H1 (cell line): ENCODE measurements at regions not wholly inside any gene's neighbourhood (a gene's known extent, or its start where the extent isn't known, plus 50 kb on each side); places are given as distances from the start of the nearest gene placed in this dataset.

Experiments
- CTCF ChIA-PET: fragments of 300-600 bp; sonication (Branson Sonifier 250); formaldehyde crosslinking; loops from one replicate; lab custom pipeline; 2021; ENCODE audit not compliant: partially characterized antibody; lab: Charles Lee
- POLR2A ChIA-PET: fragments of 300-600 bp; sonication (Branson Sonifier 250); formaldehyde crosslinking; loops from one replicate; lab custom pipeline; 2021; ENCODE audit warnings: inconsistent platforms; ENCODE audit not compliant: partially characterized antibody; lab: Charles Lee
- DNase-seq, 2 experiments: peaks; one replicate each; pipeline versions ENCODE4 v3.0.0 to v3.0.0-alpha.2; 2010 to 2022; ENCODE audit warnings: low spot score in 2 of 2, low read depth in 1 of 2, mixed read lengths in 1 of 2
- FAIRE-seq: peaks from 2 replicates; lab custom pipeline; 2011; peaks lifted over from hg19 to GRCh38; lab: Jason Lieb, UNC
- H2AFZ ChIP-seq: 2 replicates; pipeline ENCODE4 v1.8.1; 2012; ENCODE audit warnings: low read length, inconsistent platforms
- H2AK5ac ChIP-seq: 2 replicates; pipeline ENCODE4 v1.6.1; 2013; ENCODE audit warnings: low read depth, low read length
- H2BK120ac ChIP-seq: replicated peaks from 2 replicates; pipeline ENCODE3; 2013; ENCODE audit warnings: low read depth, low read length, inconsistent platforms
- H2BK12ac ChIP-seq: 2 replicates; pipeline ENCODE4 v1.6.1; 2013; ENCODE audit warnings: low read depth, low read length
- H2BK15ac ChIP-seq: 2 replicates; pipeline ENCODE4 v1.6.1; 2013; ENCODE audit warnings: low read length
- H2BK20ac ChIP-seq: 2 replicates; pipeline ENCODE4 v1.6.1; 2013; ENCODE audit warnings: low read length
- H2BK5ac ChIP-seq: 2 replicates; pipeline ENCODE4 v1.6.1; 2013; ENCODE audit warnings: low read depth, low read length
- H3K14ac ChIP-seq: 2 replicates; pipeline ENCODE4 v1.6.1; 2013; ENCODE audit warnings: inconsistent platforms; ENCODE audit not compliant: insufficient read length
- H3K18ac ChIP-seq: 2 replicates; pipeline ENCODE4 v1.6.1; 2013; ENCODE audit warnings: low read length; ENCODE audit errors: extremely low read depth
- H3K23ac ChIP-seq: 2 replicates; pipeline ENCODE4 v1.6.1; 2013; ENCODE audit warnings: inconsistent platforms; ENCODE audit not compliant: insufficient read length
- H3K23me2 ChIP-seq: 2 replicates; pipeline ENCODE4 v1.6.1; 2013; ENCODE audit warnings: low read depth, low read length
- H3K27ac ChIP-seq: 2 replicates; pipeline ENCODE4 v1.6.1; 2011; ENCODE audit warnings: low read depth, low read length, inconsistent platforms
- H3K27me3 ChIP-seq, 4 experiments: replicated peaks in 1 of 4; 1 replicate in 1 of 4; 2 replicates in 3 of 4; pipeline versions ENCODE4 v1.6.1 to v1.8.1; 2011 to 2013; ENCODE audit warnings: low read length in 3 of 4, mild to moderate bottlenecking in 3 of 4, inconsistent platforms in 2 of 4, mixed read lengths in 2 of 4, moderate library complexity in 1 of 4; ENCODE audit not compliant: control insufficient read depth in 3 of 4, insufficient read depth in 3 of 4; ENCODE audit errors: extremely low read depth in 1 of 4
- H3K36me3 ChIP-seq, 4 experiments: 2 replicates each; pipeline versions ENCODE4 v1.6.1 to v1.8.1; 2011 to 2013; ENCODE audit warnings: mild to moderate bottlenecking in 4 of 4, low read length in 3 of 4, moderate library complexity in 2 of 4, control low read depth in 1 of 4, inconsistent platforms in 1 of 4; ENCODE audit not compliant: insufficient read depth in 4 of 4, control insufficient read depth in 2 of 4
- H3K4ac ChIP-seq: replicated peaks from 2 replicates; pipeline ENCODE3; 2013; ENCODE audit warnings: low read length, low read depth, mixed read lengths, inconsistent platforms; ENCODE audit not compliant: insufficient read length
- H3K4me1 ChIP-seq, 4 experiments: replicated peaks in 1 of 4; 1 replicate in 1 of 4; 2 replicates in 3 of 4; pipeline versions ENCODE4 v1.6.1 to v1.8.1; 2011 to 2013; ENCODE audit warnings: low read length in 3 of 4, inconsistent platforms in 2 of 4, mixed read lengths in 1 of 4; ENCODE audit not compliant: insufficient read depth in 4 of 4, control insufficient read depth in 3 of 4
- H3K4me2 ChIP-seq, 2 experiments: 2 replicates each; pipeline versions ENCODE4 v1.6.1 to v1.8.1; 2011 to 2013; ENCODE audit warnings: low read depth in 2 of 2, low read length in 2 of 2, control low read depth in 1 of 2, inconsistent platforms in 1 of 2, mild to moderate bottlenecking in 1 of 2; ENCODE audit not compliant: insufficient read depth in 1 of 2
- H3K4me3 ChIP-seq, 4 experiments: fragments of 200-600, 300-600 bp in 1 of 4; sonication (generic), shearing (Covaris generic), sonication (Bioruptor Twin) in 1 of 4; 2 replicates each; pipeline versions ENCODE4 v1.5.1 to v1.8.1; 2011 to 2016; ENCODE audit warnings: low read length in 4 of 4, low read depth in 3 of 4, control low read depth in 2 of 4, inconsistent platforms in 2 of 4, mild to moderate bottlenecking in 2 of 4, mixed read lengths in 1 of 4, moderate library complexity in 1 of 4; ENCODE audit not compliant: insufficient read depth in 2 of 4; ENCODE audit errors: extremely low read depth in 1 of 4
- H3K56ac ChIP-seq: replicated peaks from 2 replicates; pipeline ENCODE3; 2013; ENCODE audit warnings: low read depth, mild to moderate bottlenecking, mixed read lengths, low read length, inconsistent platforms; ENCODE audit not compliant: insufficient read length
- H3K79me1 ChIP-seq: 2 replicates; pipeline ENCODE4 v1.6.1; 2013; ENCODE audit warnings: low read depth, low read length, control low read depth
- H3K79me2 ChIP-seq, 2 experiments: 2 replicates each; pipeline versions ENCODE4 v1.6.1 to v1.8.1; 2012 to 2013; ENCODE audit warnings: low read length in 2 of 2, mild to moderate bottlenecking in 2 of 2, inconsistent platforms in 1 of 2; ENCODE audit not compliant: insufficient read depth in 2 of 2, control insufficient read depth in 1 of 2
- H3K9ac ChIP-seq, 4 experiments: replicated peaks in 1 of 4; 1 replicate in 1 of 4; 2 replicates in 3 of 4; pipeline versions ENCODE4 v1.6.1 to v1.8.1; 2011 to 2013; ENCODE audit warnings: low read depth in 3 of 4, low read length in 3 of 4, control low read depth in 2 of 4, mild to moderate bottlenecking in 2 of 4, moderate library complexity in 2 of 4, inconsistent platforms in 1 of 4; ENCODE audit errors: extremely low read depth in 1 of 4
- H3K9me3 ChIP-seq, 2 experiments: 2 replicates each; pipeline versions ENCODE4 v1.6.1 to v1.8.1; 2012 to 2013; ENCODE audit warnings: mild to moderate bottlenecking in 2 of 2, moderate library complexity in 2 of 2, control low read depth in 1 of 2, inconsistent platforms in 1 of 2, low read depth in 1 of 2, low read length in 1 of 2, mixed read lengths in 1 of 2; ENCODE audit not compliant: insufficient read depth in 2 of 2
- H4K20me1 ChIP-seq, 2 experiments: replicated peaks in 1 of 2; 2 replicates each; pipeline versions ENCODE3 to v1.8.1; 2011 to 2013; ENCODE audit warnings: inconsistent platforms in 2 of 2, low read length in 2 of 2, mild to moderate bottlenecking in 1 of 2; ENCODE audit not compliant: insufficient read depth in 2 of 2, control insufficient read depth in 1 of 2
- H4K5ac ChIP-seq: 2 replicates; pipeline ENCODE4 v1.6.1; 2013; ENCODE audit warnings: low read length, low read depth, mixed read lengths, inconsistent platforms; ENCODE audit not compliant: insufficient read length
- H4K8ac ChIP-seq: 2 replicates; pipeline ENCODE4 v1.8.0; 2013; ENCODE audit warnings: mild to moderate bottlenecking, moderate library complexity, low read length, inconsistent platforms; ENCODE audit not compliant: insufficient read depth; ENCODE audit errors: extremely low read depth
- H4K91ac ChIP-seq: replicated peaks from 2 replicates; pipeline ENCODE3; 2013; ENCODE audit warnings: low read length, mixed read lengths, inconsistent platforms; ENCODE audit not compliant: insufficient read length
- ATF3 ChIP-seq: IDR thresholded peaks from 2 replicates; pipeline ENCODE4 v1.6.1; 2011; ENCODE audit warnings: low read depth, mild to moderate bottlenecking, low read length; ENCODE audit not compliant: insufficient read depth
- BRCA1 ChIP-seq: IDR thresholded peaks from 2 replicates; pipeline ENCODE4 v1.6.1; 2012; ENCODE audit warnings: low read depth, low read length, improper control_type of control experiment
- CTBP2 ChIP-seq: IDR thresholded peaks from 2 replicates; pipeline ENCODE4 v1.7.0; 2011; ENCODE audit warnings: borderline replicate concordance, mild to moderate bottlenecking, moderate library complexity, mixed read lengths, low read length; ENCODE audit not compliant: insufficient read depth, insufficient read length
- CTCF ChIP-seq, 3 experiments: IDR thresholded peaks; 1 replicate in 2 of 3; 2 replicates in 1 of 3; pipeline versions ENCODE4 v1.5.1 to v1.6.1; 2011; ENCODE audit warnings: low read length in 3 of 3, mild to moderate bottlenecking in 3 of 3, inconsistent platforms in 2 of 3, low read depth in 1 of 3, moderate library complexity in 1 of 3; ENCODE audit not compliant: insufficient read depth in 1 of 3; ENCODE audit errors: control extremely low read depth in 1 of 3
- FOSL1 ChIP-seq: IDR thresholded peaks from 2 replicates; pipeline ENCODE4 v1.6.1; 2011; ENCODE audit warnings: mild to moderate bottlenecking, low read depth, low read length, moderate library complexity; ENCODE audit not compliant: insufficient read depth
- RAD21 ChIP-seq, 2 experiments: IDR thresholded peaks in 1 of 2; conservative IDR thresholded peaks in 1 of 2; 2 replicates each; pipeline ENCODE4 v1.6.1; 2011; ENCODE audit warnings: low read depth in 2 of 2, low read length in 2 of 2, improper control_type of control experiment in 1 of 2, inconsistent platforms in 1 of 2, mild to moderate bottlenecking in 1 of 2, moderate library complexity in 1 of 2
- WGBS, 2 experiments: shearing (Covaris generic) in 1 of 2; methylation state at CpG; one replicate each; pipeline versions ENCODE4 v1.1.6 to v1.1.7; 2013 to 2015; ENCODE audit warnings: low lambda C conversion rate in 2 of 2, mixed read lengths in 2 of 2, inconsistent platforms in 1 of 2, low coverage in 1 of 2, missing lambda C conversion rate in 1 of 2; ENCODE audit not compliant: insufficient replicate concordance in 2 of 2, insufficient coverage in 1 of 2, insufficient read length in 1 of 2; ENCODE audit errors: extremely low coverage in 1 of 2, missing lambda C conversion rate in 1 of 2; 5-methylcytosine and 5-hydroxymethylcytosine counted together

- no peak overlapping the region for H2AK5ac ChIP-seq
- H3K23ac ChIP-seq, result no peak overlapping the region
- no peaks in the 10 kb centered on the region for H4K20me1 ChIP-seq
- TF ChIP-seq FOSL1, result no peak
- TF ChIP-seq CTCF (IDR thresholded peaks at IDR 0.05; ENCODE audit: control extremely low read depth in 1 of 3, insufficient read depth in 1 of 3, low read depth in 1 of 3, low read length in 3 of 3), result no peak
- no peak for TF ChIP-seq CTBP2
- TF ChIP-seq BRCA1, result no peak
- no peak for TF ChIP-seq ATF3
- no peak for TF ChIP-seq RAD21 (IDR thresholded peaks at IDR 0.05 in 1 of 2, conservative IDR thresholded peaks at IDR 0.05 in 1 of 2; ENCODE audit: low read depth in 2 of 2, low read length in 2 of 2)
- peaks cover 0 to 16% (median 6%) of the 10 kb centered on the region in 4 experiments; a peak in 5 of 7 replicates for H3K4me1 ChIP-seq
- H2BK20ac ChIP-seq, result peak overlapping the region; percentile 24; the same call in 1 of the 2 replicates
- POLR2A ChIA-PET, result no interaction called here
- no peak overlapping the region for H2BK12ac ChIP-seq
- no peaks in the 10 kb centered on the region for H3K79me1 ChIP-seq
- no peak overlapping the region for H4K91ac ChIP-seq
- H2BK5ac ChIP-seq, result no peak overlapping the region
- DNase-seq (no peak), FAIRE-seq (no peak)
- H3K9ac ChIP-seq, result no peak overlapping the region
- H3K56ac ChIP-seq, result no peak overlapping the region
- H3K27ac ChIP-seq, result no peak overlapping the region
- no peak overlapping the region for H4K5ac ChIP-seq
- H3K14ac ChIP-seq, result no peak overlapping the region
- no peaks in the 10 kb centered on the region; a peak in 1 of 7 replicates for H3K27me3 ChIP-seq
- no peak overlapping the region for H2AFZ ChIP-seq
- no peak overlapping the region for H4K8ac ChIP-seq
- WGBS, 2 experiments, result 90% methylated on average over 2 of the region's 2 CpGs; no CpG with 5 or more reads in 1 of the 2 experiments
- H2BK120ac ChIP-seq, result no peak overlapping the region
- no peak overlapping the region for H3K4me3 ChIP-seq
- no peak overlapping the region for H3K18ac ChIP-seq
- no peak overlapping the region for H2BK15ac ChIP-seq
- no peak overlapping the region for H3K4me2 ChIP-seq
- CTCF ChIA-PET, result interaction anchor here (0.5 to 6.6 kb wide), 11 partner anchors 9 to 263 kb away, joined by 3 to 52 read pairs (median 4); no protein-coding TSS in a partner anchor
- no peaks in the 10 kb centered on the region for H3K9me3 ChIP-seq
- H3K23me2 ChIP-seq, result no peaks in the 10 kb centered on the region
- H3K79me2 ChIP-seq, result no peaks in the 10 kb centered on the region
- no peak overlapping the region for H3K4ac ChIP-seq
- H3K36me3 ChIP-seq, result no peaks in the 10 kb centered on the region
Observed at GRCh38 chr10:128530946-128531345, 404.7 kb upstream of the MKI67 start.
